Osteoblast (primary cell): ENCODE measurements at regions not wholly inside any gene's neighbourhood (a gene's known extent, or its start where the extent isn't known, plus 50 kb on each side); places are given as distances from the start of the nearest gene placed in this dataset.

Experiments used
- DNase-seq: peaks from one replicate; pipeline ENCODE4 v3.0.0; 2011; ENCODE audit warnings: low spot score, mixed read lengths; ENCODE audit not compliant: insufficient read length; ENCODE audit errors: missing footprints
- H2AFZ ChIP-seq: 2 replicates; pipeline ENCODE4 v1.6.0; 2011; ENCODE audit warnings: mild to moderate bottlenecking, low read length
- H3K27ac ChIP-seq: 2 replicates; pipeline ENCODE4 v1.5.1; 2011; ENCODE audit warnings: mild to moderate bottlenecking, low read depth, low read length, moderate library complexity
- H3K27me3 ChIP-seq: 2 replicates; pipeline ENCODE4 v1.6.0; 2012; ENCODE audit warnings: mild to moderate bottlenecking, control low read depth, inconsistent platforms, low read length, moderate library complexity; ENCODE audit not compliant: insufficient read depth
- H3K36me3 ChIP-seq: 2 replicates; pipeline ENCODE4 v1.5.1; 2011; ENCODE audit warnings: mild to moderate bottlenecking, low read length, control low read depth, moderate library complexity; ENCODE audit not compliant: insufficient read depth
- H3K4me1 ChIP-seq: 2 replicates; pipeline ENCODE4 v1.5.1; 2011; ENCODE audit warnings: mild to moderate bottlenecking, low read length, control low read depth, moderate library complexity; ENCODE audit not compliant: insufficient read depth
- H3K4me2 ChIP-seq: 2 replicates; pipeline ENCODE4 v1.6.0; 2011; ENCODE audit warnings: mild to moderate bottlenecking, low read length; ENCODE audit not compliant: insufficient read depth
- H3K4me3 ChIP-seq: fragments of 200-600 bp; sonication (generic); 3 replicates; pipeline ENCODE4 v1.5.1; 2012; ENCODE audit warnings: mild to moderate bottlenecking, low read length, inconsistent platforms; ENCODE audit not compliant: insufficient read depth
- H3K79me2 ChIP-seq: 2 replicates; pipeline ENCODE4 v1.6.0; 2012; ENCODE audit warnings: mild to moderate bottlenecking, low read length, control low read depth, inconsistent platforms; ENCODE audit not compliant: insufficient read depth
- H3K9me3 ChIP-seq: 2 replicates; pipeline ENCODE4 v1.5.1; 2011; ENCODE audit warnings: low read depth, low read length, control low read depth
- H4K20me1 ChIP-seq: 2 replicates; pipeline ENCODE4 v1.6.0; 2012; ENCODE audit warnings: mild to moderate bottlenecking, low read length, control low read depth; ENCODE audit not compliant: insufficient read depth
- TF ChIP-seq, protein P1 (sequence below): IDR thresholded peaks from 2 replicates; pipeline ENCODE4 v1.5.1; 2011; ENCODE audit warnings: mild to moderate bottlenecking, low read depth, low read length, moderate library complexity; ENCODE audit errors: extremely low read depth

DNA sequence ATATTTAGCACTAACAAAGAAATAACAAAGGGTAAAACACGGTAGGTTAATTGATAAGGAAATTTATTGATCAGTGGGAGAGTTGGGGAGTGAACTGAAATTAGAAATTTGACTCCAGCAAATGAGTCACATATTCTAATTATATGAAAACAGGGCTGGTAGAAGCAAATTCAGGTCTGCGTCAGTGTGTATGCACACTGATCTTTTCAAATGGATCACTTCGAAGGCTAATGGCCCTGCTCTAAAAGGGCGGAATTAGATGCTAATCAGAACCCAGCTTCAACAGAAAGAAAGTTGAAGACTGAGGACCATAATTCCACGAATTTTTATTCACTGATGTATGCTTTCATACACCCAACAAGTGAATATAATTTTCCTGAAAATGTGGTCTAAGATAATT is 762.4 kb upstream of the DPPA4 start:
- Histone ChIP-seq H3K36me3 (no peaks in the 10 kb centered on the region), H2AFZ (peak overlapping the region; percentile 33), H3K4me2 (peak overlapping the region; percentile 29), H3K27ac (no peak overlapping the region), H3K9me3 (no peaks in the 10 kb centered on the region), H4K20me1 (no peaks in the 10 kb centered on the region), H3K4me1 (no peaks in the 10 kb centered on the region), H3K4me3 (peak overlapping the region; percentile 21), H3K27me3 (no peaks in the 10 kb centered on the region), H3K79me2 (no peaks in the 10 kb centered on the region)
- no peak for DNase-seq
- TF ChIP-seq, protein P1, sequence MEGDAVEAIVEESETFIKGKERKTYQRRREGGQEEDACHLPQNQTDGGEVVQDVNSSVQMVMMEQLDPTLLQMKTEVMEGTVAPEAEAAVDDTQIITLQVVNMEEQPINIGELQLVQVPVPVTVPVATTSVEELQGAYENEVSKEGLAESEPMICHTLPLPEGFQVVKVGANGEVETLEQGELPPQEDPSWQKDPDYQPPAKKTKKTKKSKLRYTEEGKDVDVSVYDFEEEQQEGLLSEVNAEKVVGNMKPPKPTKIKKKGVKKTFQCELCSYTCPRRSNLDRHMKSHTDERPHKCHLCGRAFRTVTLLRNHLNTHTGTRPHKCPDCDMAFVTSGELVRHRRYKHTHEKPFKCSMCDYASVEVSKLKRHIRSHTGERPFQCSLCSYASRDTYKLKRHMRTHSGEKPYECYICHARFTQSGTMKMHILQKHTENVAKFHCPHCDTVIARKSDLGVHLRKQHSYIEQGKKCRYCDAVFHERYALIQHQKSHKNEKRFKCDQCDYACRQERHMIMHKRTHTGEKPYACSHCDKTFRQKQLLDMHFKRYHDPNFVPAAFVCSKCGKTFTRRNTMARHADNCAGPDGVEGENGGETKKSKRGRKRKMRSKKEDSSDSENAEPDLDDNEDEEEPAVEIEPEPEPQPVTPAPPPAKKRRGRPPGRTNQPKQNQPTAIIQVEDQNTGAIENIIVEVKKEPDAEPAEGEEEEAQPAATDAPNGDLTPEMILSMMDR: no peak

GRCh38 chr3:110101361-110101760 is 764.0 kb upstream of the DPPA4 start:
- Histone ChIP-seq H3K27me3 (no peaks in the 10 kb centered on the region), H3K4me2 (no peak overlapping the region), H4K20me1 (no peaks in the 10 kb centered on the region), H3K9me3 (no peaks in the 10 kb centered on the region), H3K27ac (no peak overlapping the region), H3K4me1 (no peaks in the 10 kb centered on the region), H2AFZ (no peak overlapping the region), H3K79me2 (no peaks in the 10 kb centered on the region), H3K36me3 (no peaks in the 10 kb centered on the region), H3K4me3 (no peak overlapping the region)
- DNase-seq: no peak
- TF ChIP-seq, protein P1: no peak

DNA sequence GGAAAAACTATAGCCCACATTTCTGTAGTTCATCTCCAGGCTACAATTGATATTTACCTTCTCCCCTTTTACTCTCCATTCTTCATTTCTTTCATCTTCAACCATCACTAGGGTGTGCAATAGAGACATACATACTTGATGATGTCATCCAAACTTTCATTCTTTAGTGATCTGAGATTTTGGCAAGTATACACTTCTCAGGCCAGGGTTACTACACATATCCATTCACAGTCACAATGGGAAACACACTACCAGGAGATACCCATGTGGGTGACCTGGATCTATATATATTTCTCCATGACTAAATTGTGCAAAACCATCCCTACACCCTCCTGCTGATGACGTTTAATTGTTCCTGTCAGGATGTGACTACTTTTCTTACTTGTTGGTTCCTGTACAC is 769.5 kb upstream of the DPPA4 start:
- TF ChIP-seq, protein P1: no peak
- H3K79me2 ChIP-seq: no peaks in the 10 kb centered on the region

DNA sequence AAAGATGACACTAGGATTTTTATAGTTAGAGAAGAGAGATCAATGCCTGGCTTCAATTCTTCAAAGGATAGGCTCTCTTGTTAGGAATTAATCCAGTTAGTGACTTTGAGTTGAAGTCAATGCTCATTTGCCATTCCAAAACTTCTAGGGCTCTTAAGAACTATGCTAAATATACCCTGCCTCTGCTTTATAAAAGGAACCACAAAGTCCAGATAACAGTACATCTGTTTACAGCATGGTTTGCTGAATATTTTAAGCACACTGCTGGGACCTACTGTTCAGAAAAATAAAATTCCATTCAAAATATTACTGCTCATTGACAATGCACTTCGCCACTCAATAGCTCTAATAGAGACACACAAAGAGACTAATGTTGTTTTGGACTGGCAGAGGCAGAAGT is 786.6 kb upstream of the DPPA4 start:
- Histone ChIP-seq H3K79me2 (no peaks in the 10 kb centered on the region), H3K36me3 (no peaks in the 10 kb centered on the region), H3K27me3 (no peaks in the 10 kb centered on the region), H4K20me1 (no peaks in the 10 kb centered on the region), H3K4me1 (no peaks in the 10 kb centered on the region), H3K4me2 (no peak overlapping the region), H3K27ac (no peak overlapping the region), H2AFZ (no peak overlapping the region), H3K9me3 (no peaks in the 10 kb centered on the region), H3K4me3 (no peak overlapping the region)
- DNase-seq: no peak
- TF ChIP-seq, protein P1: no peak

More for the DNA sequence above, 769.5 kb upstream of the DPPA4 start:
- Histone ChIP-seq H3K27me3 (no peaks in the 10 kb centered on the region), H4K20me1 (no peaks in the 10 kb centered on the region), H3K4me2 (no peak overlapping the region), H3K36me3 (no peaks in the 10 kb centered on the region), H2AFZ (no peak overlapping the region), H3K4me3 (no peak overlapping the region), H3K9me3 (no peaks in the 10 kb centered on the region), H3K4me1 (no peaks in the 10 kb centered on the region), H3K27ac (no peak overlapping the region)
- DNase-seq: no peak
